ENCODE measurements at regions not wholly inside any gene's neighbourhood (a gene's known extent, or its start where the extent isn't known, plus 50 kb on each side); places are given as distances from the start of the nearest gene placed in this dataset.

DNA sequence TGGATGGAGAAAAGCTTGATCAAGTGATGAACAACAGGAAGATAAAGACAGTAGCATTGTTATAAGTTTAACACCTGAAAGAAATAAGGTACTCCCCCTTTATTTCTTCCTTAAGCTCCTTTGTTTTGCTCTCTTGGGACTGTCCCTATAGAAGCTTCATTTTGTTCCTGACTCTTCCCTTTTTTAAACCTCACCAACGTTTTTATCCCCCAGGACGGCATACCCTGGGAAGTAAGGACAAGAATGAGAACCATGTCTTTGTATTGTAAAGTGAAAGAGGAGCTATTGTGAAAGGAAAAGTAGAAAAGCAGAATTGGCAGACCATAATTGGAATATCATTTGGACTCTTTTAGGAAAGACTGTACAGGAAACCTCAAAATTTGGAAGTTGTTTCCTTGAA, 1368.6 kb upstream of the C9orf72 start:
- 0% methylated on average over 2 of the region's 2 CpGs for WGBS (ENCODE audit: insufficient coverage, insufficient replicate concordance, low lambda C conversion rate, missing lambda C conversion rate)
- CTCF ChIA-PET: interaction anchor here (0.6 kb wide), 1 partner anchor 157 kb away, joined by 3 read pairs; no protein-coding TSS in a partner anchor
- no TSS peak for BruUV-seq (replicated peaks)
- no peaks in the 10 kb centered on the region for H3K79me2 ChIP-seq (ENCODE audit: control insufficient read depth, insufficient read depth, low read length)
- POLR2A ChIA-PET: no interaction called here
- TF ChIP-seq, protein P1, sequence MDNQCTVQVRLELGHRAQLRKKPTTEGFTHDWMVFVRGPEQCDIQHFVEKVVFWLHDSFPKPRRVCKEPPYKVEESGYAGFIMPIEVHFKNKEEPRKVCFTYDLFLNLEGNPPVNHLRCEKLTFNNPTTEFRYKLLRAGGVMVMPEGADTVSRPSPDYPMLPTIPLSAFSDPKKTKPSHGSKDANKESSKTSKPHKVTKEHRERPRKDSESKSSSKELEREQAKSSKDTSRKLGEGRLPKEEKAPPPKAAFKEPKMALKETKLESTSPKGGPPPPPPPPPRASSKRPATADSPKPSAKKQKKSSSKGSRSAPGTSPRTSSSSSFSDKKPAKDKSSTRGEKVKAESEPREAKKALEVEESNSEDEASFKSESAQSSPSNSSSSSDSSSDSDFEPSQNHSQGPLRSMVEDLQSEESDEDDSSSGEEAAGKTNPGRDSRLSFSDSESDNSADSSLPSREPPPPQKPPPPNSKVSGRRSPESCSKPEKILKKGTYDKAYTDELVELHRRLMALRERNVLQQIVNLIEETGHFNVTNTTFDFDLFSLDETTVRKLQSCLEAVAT (IDR thresholded peaks at IDR 0.05): no peak
- TF ChIP-seq YY1 (IDR thresholded peaks at IDR 0.05; ENCODE audit: low read depth, low read length): no peak
- no peak for TF ChIP-seq IRF4 (IDR thresholded peaks at IDR 0.05; ENCODE audit: low read depth, low read length)
- no peak for TF ChIP-seq FOXK2 (IDR thresholded peaks at IDR 0.05)
- no peak for TF ChIP-seq KAT2A (conservative IDR thresholded peaks at IDR 0.05; ENCODE audit: control insufficient read depth, low read depth, low read length)
- TF ChIP-seq ZNF274 (IDR thresholded peaks at IDR 0.05; ENCODE audit: insufficient read depth, insufficient read length): no peak
- TF ChIP-seq CBFB (IDR thresholded peaks at IDR 0.05; ENCODE audit: low read depth): no peak
- no peak for TF ChIP-seq JUND (IDR thresholded peaks at IDR 0.05; ENCODE audit: low read depth, low read length)
- no peak for TF ChIP-seq TBL1XR1 (IDR thresholded peaks at IDR 0.05; ENCODE audit: low read depth, low read length)
- no peak for TF ChIP-seq USF2 (IDR thresholded peaks at IDR 0.05; ENCODE audit: borderline replicate concordance, low read depth, low read length)
- no peak for TF ChIP-seq CUX1 (IDR thresholded peaks at IDR 0.05; ENCODE audit: insufficient replicate concordance, low read depth, low read length)
- TF ChIP-seq RB1 (IDR thresholded peaks at IDR 0.05; ENCODE audit: borderline replicate concordance): no peak
- no peak for TF ChIP-seq NRF1 (conservative IDR thresholded peaks at IDR 0.05; ENCODE audit: low read depth, low read length)
- TF ChIP-seq PAX5 (IDR thresholded peaks at IDR 0.05; ENCODE audit: borderline replicate concordance, low read depth, low read length): no peak
- TF ChIP-seq POLR2AphosphoS5 (IDR thresholded peaks at IDR 0.05; ENCODE audit: low read length): no peak
- TF ChIP-seq, protein P2, sequence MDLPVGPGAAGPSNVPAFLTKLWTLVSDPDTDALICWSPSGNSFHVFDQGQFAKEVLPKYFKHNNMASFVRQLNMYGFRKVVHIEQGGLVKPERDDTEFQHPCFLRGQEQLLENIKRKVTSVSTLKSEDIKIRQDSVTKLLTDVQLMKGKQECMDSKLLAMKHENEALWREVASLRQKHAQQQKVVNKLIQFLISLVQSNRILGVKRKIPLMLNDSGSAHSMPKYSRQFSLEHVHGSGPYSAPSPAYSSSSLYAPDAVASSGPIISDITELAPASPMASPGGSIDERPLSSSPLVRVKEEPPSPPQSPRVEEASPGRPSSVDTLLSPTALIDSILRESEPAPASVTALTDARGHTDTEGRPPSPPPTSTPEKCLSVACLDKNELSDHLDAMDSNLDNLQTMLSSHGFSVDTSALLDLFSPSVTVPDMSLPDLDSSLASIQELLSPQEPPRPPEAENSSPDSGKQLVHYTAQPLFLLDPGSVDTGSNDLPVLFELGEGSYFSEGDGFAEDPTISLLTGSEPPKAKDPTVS (IDR thresholded peaks at IDR 0.05; ENCODE audit: low read depth, low read length): no peak
- TF ChIP-seq SMAD5 (IDR thresholded peaks at IDR 0.05; ENCODE audit: low read depth): no peak
- TF ChIP-seq NBN (IDR thresholded peaks at IDR 0.05): no peak
- no peaks in the 10 kb centered on the region for H3K4me1 ChIP-seq (ENCODE audit: control insufficient read depth, insufficient read depth, low read length)
- in situ Hi-C loops (cut with MboI): no loop called here
- no peaks in the 10 kb centered on the region for H3K36me3 ChIP-seq (ENCODE audit: control insufficient read depth in 2 of 2, insufficient read depth in 2 of 2, low read length in 1 of 2)
- no peak for DNase-seq (ENCODE audit: low read depth, low spot score)
- H3K4me2 ChIP-seq (ENCODE audit: control insufficient read depth, insufficient read depth): no peak overlapping the region
- H3K27me3 ChIP-seq (replicated peaks in 1 of 2; ENCODE audit: control insufficient read depth in 2 of 2, insufficient read depth in 2 of 2, low read length in 1 of 2): no peaks in the 10 kb centered on the region
- SMC1A ChIA-PET (ENCODE audit: uncharacterized antibody, unreplicated experiment): interaction anchor here (1.1 kb wide), 1 partner anchor 8 kb away, joined by 3 read pairs; no protein-coding TSS in a partner anchor
- H2AFZ ChIP-seq (ENCODE audit: control insufficient read depth, low read depth, low read length): no peak overlapping the region
- no peaks in the 10 kb centered on the region for H3K9me3 ChIP-seq (replicated peaks; ENCODE audit: control insufficient read depth, insufficient read depth, low read length)
- FAIRE-seq: no peak
- H3K27ac ChIP-seq (ENCODE audit: control insufficient read depth, insufficient read depth): no peak overlapping the region
- RAD21 ChIA-PET (ENCODE audit: unreplicated experiment): no interaction called here
- intact Hi-C loops (cut with micrococcal nuclease; ENCODE audit: unreplicated experiment): no loop called here
- H3K9ac ChIP-seq (ENCODE audit: control insufficient read depth, insufficient read depth, low read length): no peak overlapping the region
- ATAC-seq: no peak
- no peak overlapping the region for H3K4me3 ChIP-seq
- H4K20me1 ChIP-seq (ENCODE audit: control insufficient read depth, insufficient read depth): no peaks in the 10 kb centered on the region
